ES-I3 (cell line): ENCODE measurements at regions not wholly inside any gene's neighbourhood (a gene's known extent, or its start where the extent isn't known, plus 50 kb on each side); places are given as distances from the start of the nearest gene placed in this dataset.

Source experiments
- H3K36me3 ChIP-seq: 2 replicates; pipeline ENCODE4 v1.6.1; 2013; ENCODE audit warnings: mild to moderate bottlenecking, low read length, control low read depth, moderate library complexity; ENCODE audit not compliant: insufficient read depth
- H3K4me1 ChIP-seq: 2 replicates; pipeline ENCODE4 v1.6.1; 2013; ENCODE audit warnings: mild to moderate bottlenecking, control low read depth, low read length; ENCODE audit not compliant: insufficient read depth
- H3K9ac ChIP-seq: 2 replicates; pipeline ENCODE4 v1.6.1; 2013; ENCODE audit warnings: low read depth, mild to moderate bottlenecking, low read length, moderate library complexity
- H3K9me3 ChIP-seq: 2 replicates; pipeline ENCODE4 v1.6.1; 2013; ENCODE audit warnings: mild to moderate bottlenecking, low read length, moderate library complexity; ENCODE audit not compliant: control insufficient read depth, insufficient read depth

GRCh38 chr13:33933810-33934209 is 115.9 kb downstream of the RFC3 start:
- H3K4me1 ChIP-seq = peaks cover 19% of the 10 kb centered on the region
- no peaks in the 10 kb centered on the region for H3K9me3 ChIP-seq
- H3K36me3 ChIP-seq = no peaks in the 10 kb centered on the region
- H3K9ac ChIP-seq = no peak overlapping the region

- 0 out of 2 replicates have a peak, but pooled peaks cover 2% of the 10 kb centered on the region for H3K9me3 ChIP-seq
- no peaks in the 10 kb centered on the region for H3K36me3 ChIP-seq
- H3K4me1 ChIP-seq = peaks cover 19% of the 10 kb centered on the region
- no peak overlapping the region for H3K9ac ChIP-seq
Measured at GRCh38 chr13:33934343-33934742, 116.4 kb downstream of the RFC3 start.

- no peak overlapping the region for H3K9ac ChIP-seq
- no peaks in the 10 kb centered on the region for H3K36me3 ChIP-seq
- peaks cover 19% of the 10 kb centered on the region for H3K4me1 ChIP-seq
- H3K9me3 ChIP-seq = 0 out of 2 replicates have a peak, but pooled peaks cover 5% of the 10 kb centered on the region
Measured at GRCh38 chr13:33934951-33935371, 117.0 kb downstream of the RFC3 start.

GRCh38 chr13:33935969-33936368 is 118.0 kb downstream of the RFC3 start:
- Histone ChIP-seq H3K36me3 (no peaks in the 10 kb centered on the region), H3K4me1 (peaks cover 19% of the 10 kb centered on the region), H3K9me3 (0 out of 2 replicates have a peak, but pooled peaks cover 5% of the 10 kb centered on the region), H3K9ac (no peak overlapping the region)

- H3K9me3 ChIP-seq = 0 out of 2 replicates have a peak, but pooled peaks cover 5% of the 10 kb centered on the region
- H3K4me1 ChIP-seq = peaks cover 19% of the 10 kb centered on the region
- H3K36me3 ChIP-seq = no peaks in the 10 kb centered on the region
- no peak overlapping the region for H3K9ac ChIP-seq
Measured at GRCh38 chr13:33937373-33938098, 119.6 kb downstream of the RFC3 start.

- Histone ChIP-seq H3K9ac (no peak overlapping the region), H3K4me1 (peaks cover 12% of the 10 kb centered on the region), H3K9me3 (0 out of 2 replicates have a peak, but pooled peaks cover 5% of the 10 kb centered on the region)
Measured at GRCh38 chr13:33940256-33940655, 122.3 kb downstream of the RFC3 start.

GRCh38 chr13:33940898-33941297 is 122.9 kb downstream of the RFC3 start:
- 0 out of 2 replicates have a peak, but pooled peaks cover 5% of the 10 kb centered on the region for H3K9me3 ChIP-seq
- peaks cover 10% of the 10 kb centered on the region for H3K4me1 ChIP-seq
- no peaks in the 10 kb centered on the region for H3K36me3 ChIP-seq
- H3K9ac ChIP-seq = no peak overlapping the region

More at GRCh38 chr13:33940256-33940655, 122.3 kb downstream of the RFC3 start:
- no peaks in the 10 kb centered on the region for H3K36me3 ChIP-seq

GRCh38 chr13:33945477-33945876 is 127.5 kb downstream of the RFC3 start:
- Histone ChIP-seq H3K36me3 (no peaks in the 10 kb centered on the region), H3K4me1 (no peaks in the 10 kb centered on the region), H3K9me3 (peaks cover 2% of the 10 kb centered on the region; the same call in 1 of the 2 replicates), H3K9ac (no peak overlapping the region)

- H3K36me3 ChIP-seq = no peaks in the 10 kb centered on the region
- H3K9me3 ChIP-seq = no peaks in the 10 kb centered on the region
- H3K9ac ChIP-seq = no peak overlapping the region
- H3K4me1 ChIP-seq = no peaks in the 10 kb centered on the region
Measured at GRCh38 chr13:33953203-33953602, 135.3 kb downstream of the RFC3 start.

- no peaks in the 10 kb centered on the region for H3K36me3 ChIP-seq
- H3K9me3 ChIP-seq = no peaks in the 10 kb centered on the region
- no peaks in the 10 kb centered on the region for H3K4me1 ChIP-seq
- H3K9ac ChIP-seq = no peak overlapping the region
Measured at GRCh38 chr13:33953781-33954180, 135.8 kb downstream of the RFC3 start.

GRCh38 chr13:33956346-33956745 is 138.4 kb downstream of the RFC3 start:
- Histone ChIP-seq H3K9ac (no peak overlapping the region), H3K4me1 (no peaks in the 10 kb centered on the region), H3K36me3 (no peaks in the 10 kb centered on the region), H3K9me3 (no peaks in the 10 kb centered on the region)

- H3K36me3 ChIP-seq = no peaks in the 10 kb centered on the region
- H3K9ac ChIP-seq = no peak overlapping the region
- no peaks in the 10 kb centered on the region for H3K9me3 ChIP-seq
- H3K4me1 ChIP-seq = no peaks in the 10 kb centered on the region
Measured at GRCh38 chr13:33957497-33957905, 139.6 kb downstream of the RFC3 start.

- no peaks in the 10 kb centered on the region for H3K4me1 ChIP-seq
- no peaks in the 10 kb centered on the region for H3K36me3 ChIP-seq
- no peak overlapping the region for H3K9ac ChIP-seq
- H3K9me3 ChIP-seq = no peaks in the 10 kb centered on the region
Measured at GRCh38 chr13:33958964-33959363, 141.0 kb downstream of the RFC3 start.

GRCh38 chr13:33963134-33963533 is 145.2 kb downstream of the RFC3 start:
- Histone ChIP-seq H3K9me3 (no peaks in the 10 kb centered on the region), H3K9ac (no peak overlapping the region), H3K36me3 (no peaks in the 10 kb centered on the region), H3K4me1 (no peaks in the 10 kb centered on the region)

- H3K9me3 ChIP-seq = no peaks in the 10 kb centered on the region
- H3K4me1 ChIP-seq = no peaks in the 10 kb centered on the region
- no peaks in the 10 kb centered on the region for H3K36me3 ChIP-seq
- no peak overlapping the region for H3K9ac ChIP-seq
Measured at GRCh38 chr13:33963895-33964294, 145.9 kb downstream of the RFC3 start.
